Stimulated activated naive B cell treated with anti-CD40 and anti-IgM and Interleukin-4, amounts not matched to agents 10 μg/mL and 1 μg/mL and 100 μg/mL, for 72 hours (primary cell): ENCODE measurements at regions not wholly inside any gene's neighbourhood (a gene's known extent, or its start where the extent isn't known, plus 50 kb on each side); places are given as distances from the start of the nearest gene placed in this dataset.

Source experiments
- ATAC-seq, 2 donors: fragments of 150-1000 bp; cut with Tn5 transposase; replicated peaks; 2 replicates each; pipeline ENCODE4 v1.10.0; 2021; ENCODE audit warnings: moderate library complexity in 1 of 2
- DNase-seq: peaks from one replicate; pipeline ENCODE4 v3.0.0; 2021
- H3K27ac Mint-ChIP-seq: one replicate; pipeline ENCODE4 v1.8.0; 2022; ENCODE audit warnings: mild to moderate bottlenecking, mixed read lengths
- H3K27me3 Mint-ChIP-seq, 2 donors: one replicate each; pipeline ENCODE4 v1.8.0; 2022; ENCODE audit warnings: mixed read lengths in 2 of 2
- H3K36me3 Mint-ChIP-seq, 2 donors: one replicate each; pipeline ENCODE4 v1.8.0; 2022; ENCODE audit warnings: mixed read lengths in 2 of 2, mild to moderate bottlenecking in 1 of 2
- H3K4me1 Mint-ChIP-seq, 2 donors: one replicate each; pipeline ENCODE4 v1.8.0; 2022; ENCODE audit warnings: mixed read lengths in 2 of 2, mild to moderate bottlenecking in 1 of 2
- H3K4me3 Mint-ChIP-seq, 2 donors: one replicate each; pipeline ENCODE4 v1.8.0; 2022; ENCODE audit warnings: mild to moderate bottlenecking in 2 of 2, mixed read lengths in 2 of 2, moderate library complexity in 1 of 2
- H3K9me3 Mint-ChIP-seq, 2 donors: one replicate each; pipeline ENCODE4 v1.8.0; 2022; ENCODE audit warnings: mixed read lengths in 2 of 2, mild to moderate bottlenecking in 1 of 2

DNA sequence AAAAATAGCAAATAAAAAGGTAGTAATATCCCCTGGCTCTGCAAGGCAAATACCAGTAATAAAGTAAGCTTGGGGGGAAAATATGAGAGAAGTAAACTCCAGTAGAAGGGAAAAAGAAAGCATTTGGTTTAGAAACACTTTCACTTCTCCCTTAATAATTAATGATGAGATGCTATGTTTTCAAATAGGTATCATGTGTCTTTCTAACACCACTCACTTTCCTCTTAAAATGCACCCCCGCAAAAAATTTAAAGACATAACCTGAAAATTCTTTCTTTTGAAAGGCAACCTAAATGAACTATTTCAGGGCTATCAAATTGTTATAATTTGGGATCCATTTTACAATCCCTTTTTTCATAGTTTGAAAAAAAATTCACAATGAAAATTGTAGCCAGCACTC lies 240.3 kb downstream of the SNX10 start:
- Mint-ChIP-seq H3K9me3 (no peaks in the 10 kb centered on the region), H3K27ac (no peak overlapping the region), H3K27me3 (peaks cover 38 to 40% of the 10 kb centered on the region in 2 donors), H3K36me3 (no peaks in the 10 kb centered on the region), H3K4me1 (peaks cover 0 to 5% of the 10 kb centered on the region in 2 donors), H3K4me3 (no peak overlapping the region)
- no peak for DNase-seq
- ATAC-seq: no peak

DNA sequence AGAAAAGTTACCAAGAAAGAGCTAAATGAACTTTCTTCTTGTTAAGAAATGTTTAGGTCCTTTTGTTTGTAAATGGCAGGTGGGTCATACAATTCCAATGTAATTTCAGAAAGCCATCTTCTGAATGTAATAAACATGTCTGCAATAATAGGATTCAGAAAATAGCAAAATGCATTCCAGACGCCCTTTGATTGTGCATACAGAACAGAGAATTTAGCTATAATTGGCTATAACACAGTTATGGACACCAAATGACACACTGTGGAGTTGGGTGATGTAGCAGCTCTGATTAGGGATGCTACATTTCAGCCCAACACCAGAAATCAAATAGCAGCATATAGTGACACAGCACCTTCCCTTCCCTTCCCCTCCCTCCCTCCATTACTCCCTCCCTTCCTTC lies 240.8 kb downstream of the SNX10 start:
- Mint-ChIP-seq H3K9me3 (no peaks in the 10 kb centered on the region), H3K27me3 (peaks cover 44 to 46% of the 10 kb centered on the region in 2 donors)

GRCh38 chr7:26533217-26533616 lies 241.6 kb downstream of the SNX10 start:
- no peak overlapping the region for H3K4me3 Mint-ChIP-seq
- H3K36me3 Mint-ChIP-seq: no peaks in the 10 kb centered on the region
- peaks cover 47 to 53% of the 10 kb centered on the region in 2 donors for H3K27me3 Mint-ChIP-seq
- H3K27ac Mint-ChIP-seq: no peak overlapping the region
- no peak for DNase-seq
- no peaks in the 10 kb centered on the region for H3K9me3 Mint-ChIP-seq
- no peak for ATAC-seq
- H3K4me1 Mint-ChIP-seq: peaks cover 0 to 5% of the 10 kb centered on the region in 2 donors

More for the DNA sequence above, 240.8 kb downstream of the SNX10 start:
- H3K4me3 Mint-ChIP-seq: no peak overlapping the region
- H3K4me1 Mint-ChIP-seq: peaks cover 0 to 5% of the 10 kb centered on the region in 2 donors
- ATAC-seq (no peak), DNase-seq (no peak)
- H3K36me3 Mint-ChIP-seq: no peaks in the 10 kb centered on the region
- no peak overlapping the region for H3K27ac Mint-ChIP-seq

DNA sequence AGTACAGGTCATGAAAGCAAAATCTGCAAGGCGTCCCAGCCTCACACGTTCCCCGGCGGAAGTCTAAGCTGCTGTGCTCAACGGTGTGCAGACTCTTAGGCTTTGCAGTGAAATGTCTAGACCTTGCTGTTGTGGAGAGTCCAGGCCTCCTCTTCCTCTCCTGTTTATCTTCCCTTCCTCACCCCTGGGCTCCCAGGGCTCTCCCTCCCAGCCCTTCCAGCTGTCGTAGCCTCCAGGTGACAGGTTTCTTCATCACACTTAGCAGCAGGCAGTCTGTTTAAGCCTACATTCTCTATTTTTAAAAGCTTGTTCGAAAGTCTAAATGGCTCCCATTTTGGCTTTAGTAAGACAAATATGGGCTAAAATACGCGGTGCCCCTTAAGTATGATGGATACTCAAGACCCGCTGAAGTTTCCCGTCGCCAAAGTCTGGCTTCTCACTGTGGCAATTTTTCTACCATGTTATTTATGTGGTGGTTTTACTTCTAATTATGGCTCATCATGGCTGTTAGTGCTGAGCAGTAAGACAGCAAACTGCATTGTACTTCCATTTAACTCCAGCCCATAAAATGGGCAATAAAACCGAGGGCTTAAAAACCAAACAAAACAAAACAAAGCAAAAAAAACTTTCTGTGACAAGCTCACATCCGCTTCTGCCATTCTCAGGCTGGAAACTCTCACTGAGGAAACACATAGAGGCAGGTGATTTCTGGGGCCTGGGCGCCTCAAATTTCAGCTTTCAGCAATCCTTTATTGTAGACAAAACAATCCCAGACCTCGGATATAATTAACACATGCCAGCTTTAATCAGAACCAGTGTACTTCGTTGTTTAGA lies 243.2 kb downstream of the SNX10 start:
- ATAC-seq: no peak
- no peak for DNase-seq
- Mint-ChIP-seq H3K4me3 (no peak overlapping the region), H3K36me3 (no peaks in the 10 kb centered on the region), H3K27ac (peak overlapping the region; percentile 31), H3K9me3 (no peaks in the 10 kb centered on the region), H3K4me1 (peaks cover 0 to 5% of the 10 kb centered on the region in 2 donors), H3K27me3 (peaks cover 49 to 65% of the 10 kb centered on the region in 2 donors)

DNA sequence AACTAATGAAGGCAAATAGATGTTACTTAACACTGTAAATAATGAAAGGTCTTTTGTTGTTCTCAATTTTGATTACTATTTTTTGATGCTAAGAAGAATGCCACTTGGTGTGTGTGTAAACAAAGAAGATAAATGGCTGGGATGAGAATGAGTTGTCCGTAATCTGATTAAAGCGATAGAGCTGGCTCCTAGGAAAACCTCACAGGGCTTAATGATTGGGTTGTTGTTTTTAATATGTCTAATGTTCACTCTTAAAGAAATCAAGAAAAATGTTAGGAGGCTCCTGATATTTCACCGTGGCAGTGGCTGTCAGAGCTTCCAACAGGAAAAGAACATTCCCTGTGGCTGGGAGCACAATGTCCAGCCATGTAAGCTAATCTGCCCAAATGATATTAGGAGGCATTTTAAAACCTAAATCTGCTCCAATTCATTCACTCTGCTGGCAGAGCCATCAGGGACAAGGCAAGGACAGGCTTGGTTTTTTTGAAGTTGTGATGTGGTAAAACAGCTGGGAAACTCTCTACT lies 243.9 kb downstream of the SNX10 start:
- no peaks in the 10 kb centered on the region for H3K9me3 Mint-ChIP-seq
- H3K4me3 Mint-ChIP-seq: no peak overlapping the region
- DNase-seq (no peak), ATAC-seq (no peak)
- H3K4me1 Mint-ChIP-seq: peaks cover 0 to 5% of the 10 kb centered on the region in 2 donors
- H3K36me3 Mint-ChIP-seq: no peaks in the 10 kb centered on the region
- no peak overlapping the region for H3K27ac Mint-ChIP-seq
- peaks cover 50 to 69% of the 10 kb centered on the region in 2 donors for H3K27me3 Mint-ChIP-seq

GRCh38 chr7:26538216-26538615 lies 246.6 kb downstream of the SNX10 start:
- Mint-ChIP-seq H3K36me3 (no peaks in the 10 kb centered on the region), H3K27me3 (peaks cover 51 to 71% of the 10 kb centered on the region in 2 donors), H3K27ac (no peak overlapping the region), H3K4me3 (no peak overlapping the region), H3K4me1 (no peaks in the 10 kb centered on the region), H3K9me3 (no peaks in the 10 kb centered on the region)
- DNase-seq (no peak), ATAC-seq (no peak)

GRCh38 chr7:26538689-26539088 lies 247.0 kb downstream of the SNX10 start:
- no peak overlapping the region for H3K4me3 Mint-ChIP-seq
- H3K36me3 Mint-ChIP-seq: no peaks in the 10 kb centered on the region
- no peaks in the 10 kb centered on the region for H3K9me3 Mint-ChIP-seq
- ATAC-seq (no peak), DNase-seq (no peak)
- H3K4me1 Mint-ChIP-seq: no peaks in the 10 kb centered on the region
- H3K27me3 Mint-ChIP-seq: peaks cover 55 to 76% of the 10 kb centered on the region in 2 donors
- H3K27ac Mint-ChIP-seq: no peak overlapping the region

GRCh38 chr7:26543340-26543739 lies 251.7 kb downstream of the SNX10 start:
- no peaks in the 10 kb centered on the region for H3K36me3 Mint-ChIP-seq
- H3K4me1 Mint-ChIP-seq: no peaks in the 10 kb centered on the region
- ATAC-seq (no peak), DNase-seq (no peak)
- no peak overlapping the region for H3K27ac Mint-ChIP-seq
- no peak overlapping the region for H3K4me3 Mint-ChIP-seq
- H3K9me3 Mint-ChIP-seq: peaks cover 0 to 3% of the 10 kb centered on the region in 2 donors
- peaks cover 44 to 52% of the 10 kb centered on the region in 2 donors for H3K27me3 Mint-ChIP-seq

GRCh38 chr7:26543951-26544350 lies 252.3 kb downstream of the SNX10 start:
- Mint-ChIP-seq H3K4me1 (no peaks in the 10 kb centered on the region), H3K27me3 (peaks cover 47 to 53% of the 10 kb centered on the region in 2 donors), H3K9me3 (peaks cover 0 to 3% of the 10 kb centered on the region in 2 donors), H3K36me3 (no peaks in the 10 kb centered on the region), H3K27ac (no peak overlapping the region), H3K4me3 (no peak overlapping the region)
- DNase-seq: no peak
- no peak for ATAC-seq

- Mint-ChIP-seq H3K4me1 (no peaks in the 10 kb centered on the region), H3K36me3 (no peaks in the 10 kb centered on the region), H3K4me3 (no peak overlapping the region), H3K27ac (no peak overlapping the region), H3K9me3 (peaks cover 0 to 3% of the 10 kb centered on the region in 2 donors), H3K27me3 (peaks cover 47 to 65% of the 10 kb centered on the region in 2 donors)
- DNase-seq: no peak
- ATAC-seq: no peak
Observed at GRCh38 chr7:26546508-26547053, 254.9 kb downstream of the SNX10 start.

- no peak for ATAC-seq
- no peak overlapping the region for H3K27ac Mint-ChIP-seq
- H3K36me3 Mint-ChIP-seq: no peaks in the 10 kb centered on the region
- peaks cover 45 to 59% of the 10 kb centered on the region in 2 donors for H3K27me3 Mint-ChIP-seq
- peaks cover 0 to 3% of the 10 kb centered on the region in 2 donors for H3K9me3 Mint-ChIP-seq
- no peak overlapping the region for H3K4me3 Mint-ChIP-seq
- H3K4me1 Mint-ChIP-seq: no peaks in the 10 kb centered on the region
- no peak for DNase-seq
Observed at GRCh38 chr7:26547156-26547555, 255.5 kb downstream of the SNX10 start.

- no peaks in the 10 kb centered on the region for H3K36me3 Mint-ChIP-seq
- no peak overlapping the region for H3K27ac Mint-ChIP-seq
- H3K27me3 Mint-ChIP-seq: peaks cover 41 to 48% of the 10 kb centered on the region in 2 donors
- ATAC-seq (no peak), DNase-seq (no peak)
- H3K4me3 Mint-ChIP-seq: no peak overlapping the region
- peaks cover 0 to 3% of the 10 kb centered on the region in 2 donors for H3K9me3 Mint-ChIP-seq
- H3K4me1 Mint-ChIP-seq: no peaks in the 10 kb centered on the region
Observed at GRCh38 chr7:26549281-26549944, 257.8 kb downstream of the SNX10 start.

DNA sequence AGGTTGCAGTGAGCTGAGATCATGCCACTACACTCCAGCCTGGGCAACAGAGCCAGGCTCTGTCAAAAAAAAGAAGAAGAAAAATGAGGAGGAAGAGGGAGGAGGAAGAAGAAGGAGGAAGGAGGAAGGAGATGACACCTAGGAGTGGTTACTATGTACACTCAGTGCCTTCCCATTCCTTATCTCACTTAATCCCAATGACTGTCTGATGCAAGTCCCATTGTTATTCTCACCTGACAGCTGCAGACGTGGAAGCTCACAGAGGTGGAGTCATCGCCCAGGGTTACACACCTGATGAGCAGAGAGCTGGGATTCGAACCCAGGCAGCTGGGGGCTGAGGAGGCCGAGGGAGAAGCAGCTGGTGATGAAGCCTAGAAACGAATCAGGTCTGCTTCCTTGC lies 258.8 kb downstream of the SNX10 start:
- no peaks in the 10 kb centered on the region for H3K4me1 Mint-ChIP-seq
- peaks cover 0 to 3% of the 10 kb centered on the region in 2 donors for H3K9me3 Mint-ChIP-seq
- no peak overlapping the region for H3K4me3 Mint-ChIP-seq
- DNase-seq (no peak), ATAC-seq (no peak)
- no peaks in the 10 kb centered on the region for H3K36me3 Mint-ChIP-seq
- H3K27ac Mint-ChIP-seq: no peak overlapping the region
- peaks cover 39 to 42% of the 10 kb centered on the region in 2 donors for H3K27me3 Mint-ChIP-seq

GRCh38 chr7:26551740-26552139 lies 260.1 kb downstream of the SNX10 start:
- Mint-ChIP-seq H3K9me3 (peaks cover 0 to 3% of the 10 kb centered on the region in 2 donors), H3K27me3 (peaks cover 35 to 38% of the 10 kb centered on the region in 2 donors), H3K27ac (no peak overlapping the region), H3K4me3 (no peak overlapping the region), H3K36me3 (no peaks in the 10 kb centered on the region), H3K4me1 (no peaks in the 10 kb centered on the region)
- ATAC-seq: no peak
- DNase-seq: no peak
